Neural progenitor cell (in vitro differentiated cells): ENCODE measurements at regions not wholly inside any gene's neighbourhood (a gene's known extent, or its start where the extent isn't known, plus 50 kb on each side); places are given as distances from the start of the nearest gene placed in this dataset.
A peak's percentile ranks its signal among the peaks of the same experiment; 100 is the strongest.
"Not testable (repeated sequence)": the region's sequence is repeated elsewhere in the genome, so short reads cannot be mapped to it uniquely, and the experiment has no call there.

ENCODE experiments used
- DNase-seq: peaks from one replicate; pipeline ENCODE4 v3.0.0-alpha.2; 2016; ENCODE audit warnings: low spot score
- H2AFZ ChIP-seq: fragments of 200-600 bp; sonication (generic); replicated peaks from 2 replicates; pipeline ENCODE4 v1.6.1; 2016; ENCODE audit warnings: antibody characterized with exemption
- H3F3A ChIP-seq: fragments of 200-600 bp; sonication (generic); 2 replicates; pipeline ENCODE4 v1.6.1; 2016; ENCODE audit warnings: antibody characterized with exemption, low read depth
- H3K27ac ChIP-seq: fragments of 200-600 bp; sonication (generic); 2 replicates; pipeline ENCODE4 v1.5.1; 2016; ENCODE audit warnings: mild to moderate bottlenecking
- H3K27me3 ChIP-seq: fragments of 200-600 bp; sonication (generic); 2 replicates; pipeline ENCODE4 v1.6.1; 2016; ENCODE audit warnings: mild to moderate bottlenecking, moderate library complexity
- H3K36me3 ChIP-seq: fragments of 200-600 bp; sonication (generic); 2 replicates; pipeline ENCODE4 v1.5.1; 2016
- H3K4me1 ChIP-seq: fragments of 200-600 bp; sonication (generic); 2 replicates; pipeline ENCODE4 v1.6.1; 2016; ENCODE audit warnings: mixed run types
- H3K4me2 ChIP-seq: fragments of 200-600 bp; sonication (generic); 2 replicates; pipeline ENCODE4 v1.6.1; 2016
- H3K4me3 ChIP-seq: fragments of 200-600 bp; sonication (generic); 2 replicates; pipeline ENCODE4 v1.5.1; 2016
- H3K79me2 ChIP-seq: fragments of 200-600 bp; sonication (generic); 2 replicates; pipeline ENCODE4 v1.6.1; 2016; ENCODE audit warnings: low read depth
- H3K9ac ChIP-seq: fragments of 200-600 bp; sonication (generic); 2 replicates; pipeline ENCODE4 v1.6.1; 2016
- H3K9me3 ChIP-seq: fragments of 200-600 bp; sonication (generic); 2 replicates; pipeline ENCODE4 v1.5.1; 2016; ENCODE audit warnings: low read depth
- H4K20me1 ChIP-seq: fragments of 200-600 bp; sonication (generic); 2 replicates; pipeline ENCODE4 v1.6.1; 2016; ENCODE audit warnings: low read depth
- H3K27ac Mint-ChIP-seq: 3 replicates; pipeline ENCODE4 v1.8.0; 2021; ENCODE audit warnings: mixed read lengths
- H3K27me3 Mint-ChIP-seq: 2 replicates; pipeline ENCODE4 v1.8.0; 2022; ENCODE audit warnings: low read depth, mild to moderate bottlenecking, inconsistent platforms, moderate library complexity, mixed read lengths; ENCODE audit not compliant: insufficient read depth
- H3K36me3 Mint-ChIP-seq: 3 replicates; pipeline ENCODE4 v1.8.0; 2021; ENCODE audit warnings: mixed read lengths
- H3K4me1 Mint-ChIP-seq: 3 replicates; pipeline ENCODE4 v1.8.0; 2021; ENCODE audit warnings: mixed read lengths
- H3K4me3 Mint-ChIP-seq: 3 replicates; pipeline ENCODE4 v1.8.0; 2021; ENCODE audit warnings: mild to moderate bottlenecking, moderate library complexity, mixed read lengths
- H3K9me3 Mint-ChIP-seq: 3 replicates; pipeline ENCODE4 v1.8.0; 2020; ENCODE audit warnings: mixed read lengths
- EZH2 ChIP-seq: fragments of 200-600 bp; sonication (generic); IDR thresholded peaks from 2 replicates; pipeline ENCODE4 v1.6.1; 2017; ENCODE audit warnings: antibody characterized with exemption, mild to moderate bottlenecking, moderate library complexity
- EZH2phosphoT487 ChIP-seq: fragments of 200-600 bp; sonication (generic); IDR thresholded peaks from 2 replicates; pipeline ENCODE4 v1.6.1; 2017; ENCODE audit warnings: antibody characterized with exemption
- TF ChIP-seq, protein P1 (sequence below): fragments of 200-600 bp; sonication (generic); IDR thresholded peaks from 2 replicates; pipeline ENCODE4 v1.5.1; 2017; ENCODE audit warnings: antibody characterized with exemption, mild to moderate bottlenecking

DNA sequence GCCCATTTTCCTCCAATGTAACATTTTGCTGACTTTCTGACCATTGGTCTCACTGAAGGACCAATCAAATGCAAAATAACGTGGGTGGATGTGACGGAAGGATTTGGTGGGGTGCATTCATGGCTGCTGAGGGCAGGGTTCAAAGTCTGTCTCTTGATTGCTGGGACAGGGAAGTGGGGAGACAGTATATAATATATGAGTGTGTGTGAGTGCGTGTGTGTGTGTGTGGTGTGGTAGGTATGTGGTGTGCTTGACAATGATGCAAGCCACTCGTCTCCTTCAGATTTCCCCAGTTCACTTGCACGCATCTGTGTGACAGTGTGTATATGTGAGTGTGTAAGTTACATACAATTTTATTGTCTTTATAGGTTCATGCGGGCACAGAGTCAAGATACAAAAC is 477.3 kb downstream of the DIRAS2 start:
- no peak overlapping the region for H3K27ac Mint-ChIP-seq
- H3K4me1 Mint-ChIP-seq, result peaks cover 15% of the 10 kb centered on the region
- peaks cover 10% of the 10 kb centered on the region for H3K4me1 ChIP-seq
- H3K4me3 ChIP-seq, result no peak overlapping the region
- H3K27me3 ChIP-seq, result no peaks in the 10 kb centered on the region
- no peak overlapping the region for H3K4me3 Mint-ChIP-seq
- H3K4me2 ChIP-seq, result no peak overlapping the region
- H3K9ac ChIP-seq, result no peak overlapping the region
- TF ChIP-seq EZH2phosphoT487 (no peak), EZH2 (no peak)
- TF ChIP-seq, protein P1, sequence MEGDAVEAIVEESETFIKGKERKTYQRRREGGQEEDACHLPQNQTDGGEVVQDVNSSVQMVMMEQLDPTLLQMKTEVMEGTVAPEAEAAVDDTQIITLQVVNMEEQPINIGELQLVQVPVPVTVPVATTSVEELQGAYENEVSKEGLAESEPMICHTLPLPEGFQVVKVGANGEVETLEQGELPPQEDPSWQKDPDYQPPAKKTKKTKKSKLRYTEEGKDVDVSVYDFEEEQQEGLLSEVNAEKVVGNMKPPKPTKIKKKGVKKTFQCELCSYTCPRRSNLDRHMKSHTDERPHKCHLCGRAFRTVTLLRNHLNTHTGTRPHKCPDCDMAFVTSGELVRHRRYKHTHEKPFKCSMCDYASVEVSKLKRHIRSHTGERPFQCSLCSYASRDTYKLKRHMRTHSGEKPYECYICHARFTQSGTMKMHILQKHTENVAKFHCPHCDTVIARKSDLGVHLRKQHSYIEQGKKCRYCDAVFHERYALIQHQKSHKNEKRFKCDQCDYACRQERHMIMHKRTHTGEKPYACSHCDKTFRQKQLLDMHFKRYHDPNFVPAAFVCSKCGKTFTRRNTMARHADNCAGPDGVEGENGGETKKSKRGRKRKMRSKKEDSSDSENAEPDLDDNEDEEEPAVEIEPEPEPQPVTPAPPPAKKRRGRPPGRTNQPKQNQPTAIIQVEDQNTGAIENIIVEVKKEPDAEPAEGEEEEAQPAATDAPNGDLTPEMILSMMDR, result no peak
- H3K36me3 ChIP-seq, result no peaks in the 10 kb centered on the region
- no peaks in the 10 kb centered on the region for H3K79me2 ChIP-seq
- H2AFZ ChIP-seq, result no peak overlapping the region
- DNase-seq, result no peak
- no peaks in the 10 kb centered on the region for H3F3A ChIP-seq
- H3K27ac ChIP-seq, result no peak overlapping the region
- no peaks in the 10 kb centered on the region for H3K27me3 Mint-ChIP-seq
- no peaks in the 10 kb centered on the region for H3K9me3 Mint-ChIP-seq
- H3K9me3 ChIP-seq, result no peaks in the 10 kb centered on the region
- no peaks in the 10 kb centered on the region for H4K20me1 ChIP-seq
- H3K36me3 Mint-ChIP-seq, result no peaks in the 10 kb centered on the region

DNA sequence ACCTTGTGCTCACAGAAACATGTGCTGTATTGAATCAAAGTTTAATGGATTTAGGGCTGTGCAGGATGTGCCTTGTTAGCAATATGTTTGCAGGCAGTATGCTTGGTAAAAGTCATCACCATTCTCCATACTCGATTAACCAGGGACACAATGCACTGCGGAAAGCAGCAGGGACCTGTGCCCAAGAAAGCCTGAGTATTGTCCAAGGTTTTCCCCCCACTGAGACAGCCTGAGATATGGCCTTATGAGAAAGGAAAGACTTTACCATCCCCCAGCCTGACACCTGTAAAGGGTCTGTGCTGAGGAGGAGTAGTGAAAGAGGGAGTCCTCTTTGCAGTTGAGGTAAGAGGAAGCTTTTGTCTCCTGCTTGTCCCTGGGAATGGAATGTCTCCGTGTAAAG is 476.2 kb downstream of the DIRAS2 start:
- not testable (repeated sequence) for H3K36me3 ChIP-seq, H3K79me2 ChIP-seq, H3K9me3 Mint-ChIP-seq, H3K9me3 ChIP-seq, H3K4me3 ChIP-seq, H3K27me3 ChIP-seq, H4K20me1 ChIP-seq, H3K9ac ChIP-seq, H3K36me3 Mint-ChIP-seq, H2AFZ ChIP-seq, H3K27ac ChIP-seq, H3K27me3 Mint-ChIP-seq, H3K27ac Mint-ChIP-seq, H3K4me3 Mint-ChIP-seq, H3F3A ChIP-seq
- peak; percentile 16 for DNase-seq
- Histone ChIP-seq H3K4me2 (peak overlapping the region; percentile 21), H3K4me1 (peaks cover 10% of the 10 kb centered on the region)
- peaks cover 15% of the 10 kb centered on the region for H3K4me1 Mint-ChIP-seq

DNA sequence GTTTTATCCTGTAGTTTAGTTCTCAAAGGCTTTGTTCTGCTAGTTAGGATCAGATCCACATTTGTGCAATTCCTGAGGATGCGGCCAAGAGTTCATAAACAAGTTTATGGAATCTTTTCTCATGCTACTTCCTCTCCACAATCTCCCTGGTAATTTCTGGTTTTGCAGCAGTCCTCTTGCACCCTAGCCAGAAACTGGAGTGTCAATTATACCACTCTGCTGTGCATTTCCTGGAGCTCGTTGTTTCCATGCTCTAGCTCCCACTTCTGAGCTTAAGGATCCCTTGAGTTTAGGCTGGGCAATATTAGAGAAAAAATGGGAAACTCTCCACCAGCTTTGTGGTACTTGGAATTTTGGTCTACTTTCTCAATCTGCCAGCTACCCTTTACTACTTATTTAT is 474.7 kb downstream of the DIRAS2 start:
- H3K27me3 Mint-ChIP-seq, result peaks cover 3% of the 10 kb centered on the region
- Histone ChIP-seq H3K36me3 (no peaks in the 10 kb centered on the region), H3K27me3 (no peaks in the 10 kb centered on the region), H3K4me2 (no peak overlapping the region), H3K27ac (no peak overlapping the region), H3F3A (no peaks in the 10 kb centered on the region), H3K4me3 (no peak overlapping the region), H3K79me2 (no peaks in the 10 kb centered on the region), H3K4me1 (peaks cover 10% of the 10 kb centered on the region), H3K9ac (no peak overlapping the region), H3K9me3 (no peaks in the 10 kb centered on the region), H2AFZ (no peak overlapping the region), H4K20me1 (no peaks in the 10 kb centered on the region)
- H3K36me3 Mint-ChIP-seq, result no peaks in the 10 kb centered on the region
- no peak for TF ChIP-seq EZH2
- TF ChIP-seq, protein P1, result no peak
- no peak for DNase-seq
- H3K4me3 Mint-ChIP-seq, result no peak overlapping the region
- H3K27ac Mint-ChIP-seq, result no peak overlapping the region
- peaks cover 3% of the 10 kb centered on the region for H3K9me3 Mint-ChIP-seq
- peaks cover 15% of the 10 kb centered on the region for H3K4me1 Mint-ChIP-seq

DNA sequence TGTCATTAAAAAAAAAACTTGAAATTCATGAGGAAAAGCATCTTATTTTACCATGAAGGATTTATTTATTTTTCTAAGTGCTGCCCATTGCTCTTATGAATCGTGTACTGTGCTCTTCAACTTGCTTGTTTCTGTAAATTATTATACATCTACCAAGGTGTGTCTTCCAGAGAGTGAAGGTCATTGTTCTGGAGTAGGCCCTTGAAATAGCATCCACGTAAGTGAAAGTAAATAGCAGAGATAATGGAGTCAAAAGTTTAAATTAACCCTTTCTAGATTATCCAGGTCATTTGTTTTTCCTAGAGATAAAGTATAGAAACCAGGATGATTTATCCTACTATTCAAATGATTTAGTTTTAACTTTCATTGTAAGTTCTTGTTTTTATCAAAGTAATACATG is 473.1 kb downstream of the DIRAS2 start:
- Histone ChIP-seq H4K20me1 (no peaks in the 10 kb centered on the region), H3K4me3 (no peak overlapping the region), H3F3A (no peaks in the 10 kb centered on the region), H3K9me3 (no peaks in the 10 kb centered on the region), H3K4me1 (peaks cover 10% of the 10 kb centered on the region), H3K36me3 (no peaks in the 10 kb centered on the region), H3K79me2 (no peaks in the 10 kb centered on the region), H3K27ac (no peak overlapping the region), H3K4me2 (no peak overlapping the region), H3K9ac (no peak overlapping the region), H3K27me3 (no peaks in the 10 kb centered on the region), H2AFZ (no peak overlapping the region)
- peaks cover 3% of the 10 kb centered on the region for H3K9me3 Mint-ChIP-seq
- no peak for DNase-seq
- no peak for TF ChIP-seq EZH2phosphoT487
- TF ChIP-seq EZH2, result no peak
- TF ChIP-seq, protein P1, result no peak
- peaks cover 3% of the 10 kb centered on the region for H3K27me3 Mint-ChIP-seq
- H3K4me1 Mint-ChIP-seq, result peaks cover 15% of the 10 kb centered on the region
- H3K4me3 Mint-ChIP-seq, result no peak overlapping the region
- H3K27ac Mint-ChIP-seq, result no peak overlapping the region
- no peaks in the 10 kb centered on the region for H3K36me3 Mint-ChIP-seq

DNA sequence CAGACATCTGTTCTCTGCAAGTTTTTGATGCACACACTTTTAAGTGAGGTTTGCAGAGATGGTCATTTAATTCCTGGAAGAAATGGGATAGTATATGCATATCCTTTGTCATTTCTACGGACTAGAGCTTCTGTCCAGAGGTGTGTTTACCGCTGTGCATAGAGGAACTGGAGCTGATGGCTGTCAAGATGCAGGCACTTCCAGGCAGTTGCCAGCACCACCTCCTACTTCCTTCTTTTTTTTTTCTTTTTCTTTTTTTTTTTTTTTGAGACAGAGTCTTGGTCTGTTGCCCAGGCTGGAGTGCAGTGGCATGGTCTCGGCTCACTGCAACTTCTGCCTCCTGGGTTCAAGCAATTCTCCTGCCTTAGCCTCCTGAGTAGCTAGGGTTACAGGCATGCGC is 468.7 kb downstream of the DIRAS2 start:
- not testable (repeated sequence) for H3K27ac ChIP-seq, H3K27me3 Mint-ChIP-seq, H3K9ac ChIP-seq, H3K36me3 ChIP-seq, H3K4me1 Mint-ChIP-seq, H3K27ac Mint-ChIP-seq, H4K20me1 ChIP-seq, H3F3A ChIP-seq, H3K4me2 ChIP-seq, H3K4me1 ChIP-seq, H3K4me3 ChIP-seq, H3K36me3 Mint-ChIP-seq, DNase-seq, H2AFZ ChIP-seq, H3K9me3 ChIP-seq, H3K9me3 Mint-ChIP-seq, H3K4me3 Mint-ChIP-seq, H3K79me2 ChIP-seq, H3K27me3 ChIP-seq

DNA sequence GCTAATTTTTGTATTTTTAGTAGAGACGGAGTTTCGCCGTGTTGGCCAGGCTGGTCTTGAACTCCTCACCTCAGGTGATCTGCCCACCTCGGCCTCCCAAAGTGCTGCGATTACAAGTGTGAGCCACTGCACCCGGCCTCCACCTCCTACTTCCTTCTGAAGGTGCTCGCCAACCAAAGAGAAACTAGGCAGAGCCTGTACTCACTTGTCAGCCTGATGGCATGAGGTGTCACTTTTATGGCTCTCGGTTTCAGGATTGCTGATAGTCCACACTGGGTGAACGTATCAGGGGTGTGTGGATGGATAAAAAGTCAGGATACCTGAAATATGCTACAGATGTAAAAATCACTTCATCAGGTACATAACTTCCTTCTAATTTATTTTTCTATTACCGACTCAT is 468.3 kb downstream of the DIRAS2 start:
- not testable (repeated sequence) for H3K27me3 Mint-ChIP-seq, H2AFZ ChIP-seq, H3K27ac ChIP-seq, H3K36me3 Mint-ChIP-seq, H3K4me2 ChIP-seq, H3K4me3 Mint-ChIP-seq, H3K79me2 ChIP-seq, H3K27ac Mint-ChIP-seq, H3F3A ChIP-seq, H3K4me1 Mint-ChIP-seq, H3K9me3 Mint-ChIP-seq, DNase-seq, H3K36me3 ChIP-seq, H3K27me3 ChIP-seq, H3K9me3 ChIP-seq, H3K4me3 ChIP-seq, H3K4me1 ChIP-seq, H3K9ac ChIP-seq, H4K20me1 ChIP-seq
